Naive thymus-derived CD8-positive, alpha-beta T cell (primary cell): ENCODE measurements at regions not wholly inside any gene's neighbourhood (a gene's known extent, or its start where the extent isn't known, plus 50 kb on each side); places are given as distances from the start of the nearest gene placed in this dataset.
"Not testable (repeated sequence)": the region's sequence is repeated elsewhere in the genome, so short reads cannot be mapped to it uniquely, and the experiment has no call there.

Source experiments
- ATAC-seq, 2 donors: fragments of 150-1000 bp; cut with Tn5 transposase in 1 of 2; sonication (Bioruptor Pico), chemical (Tn5 transposase) in 1 of 2; 1 replicate in 1 of 2; 2 replicates in 1 of 2; pipeline ENCODE4 v1.10.0; 2021; ENCODE audit warnings: mild to moderate bottlenecking in 2 of 2, moderate library complexity in 2 of 2
- POLR2A ChIA-PET: fragments of 350-600 bp; sonication (Branson Sonifier 250); formaldehyde crosslinking; loops from one replicate; lab custom pipeline; 2021; ENCODE audit warnings: antibody characterized with exemption; lab: Charles Lee
- DNase-seq, 10 donors: peaks; one replicate each; pipeline versions ENCODE4 v3.0.0 to v3.0.0-alpha.2; 2020 to 2022
- H3K27ac Mint-ChIP-seq, 10 donors: one replicate each; pipeline ENCODE4 v1.8.0; 2020 to 2022; ENCODE audit warnings: mild to moderate bottlenecking in 10 of 10, mixed read lengths in 10 of 10, moderate library complexity in 4 of 10, inconsistent platforms in 1 of 10
- H3K27me3 Mint-ChIP-seq, 5 donors: one replicate each; pipeline ENCODE4 v1.8.0; 2021 to 2022; ENCODE audit warnings: mixed read lengths in 5 of 5
- H3K36me3 Mint-ChIP-seq, 3 donors: one replicate each; pipeline ENCODE4 v1.8.0; 2020 to 2022; ENCODE audit warnings: mixed read lengths in 3 of 3, mild to moderate bottlenecking in 2 of 3, inconsistent platforms in 1 of 3
- H3K4me1 Mint-ChIP-seq, 4 donors: one replicate each; pipeline ENCODE4 v1.8.0; 2021 to 2022; ENCODE audit warnings: mixed read lengths in 4 of 4
- H3K4me3 Mint-ChIP-seq, 10 donors: one replicate each; pipeline ENCODE4 v1.8.0; 2020 to 2022; ENCODE audit warnings: mild to moderate bottlenecking in 10 of 10, mixed read lengths in 10 of 10, moderate library complexity in 6 of 10, inconsistent platforms in 1 of 10
- H3K9me3 Mint-ChIP-seq, 9 donors: one replicate each; pipeline ENCODE4 v1.8.0; 2020 to 2022; ENCODE audit warnings: mixed read lengths in 9 of 9, mild to moderate bottlenecking in 3 of 9, inconsistent platforms in 1 of 9, moderate library complexity in 1 of 9

DNA sequence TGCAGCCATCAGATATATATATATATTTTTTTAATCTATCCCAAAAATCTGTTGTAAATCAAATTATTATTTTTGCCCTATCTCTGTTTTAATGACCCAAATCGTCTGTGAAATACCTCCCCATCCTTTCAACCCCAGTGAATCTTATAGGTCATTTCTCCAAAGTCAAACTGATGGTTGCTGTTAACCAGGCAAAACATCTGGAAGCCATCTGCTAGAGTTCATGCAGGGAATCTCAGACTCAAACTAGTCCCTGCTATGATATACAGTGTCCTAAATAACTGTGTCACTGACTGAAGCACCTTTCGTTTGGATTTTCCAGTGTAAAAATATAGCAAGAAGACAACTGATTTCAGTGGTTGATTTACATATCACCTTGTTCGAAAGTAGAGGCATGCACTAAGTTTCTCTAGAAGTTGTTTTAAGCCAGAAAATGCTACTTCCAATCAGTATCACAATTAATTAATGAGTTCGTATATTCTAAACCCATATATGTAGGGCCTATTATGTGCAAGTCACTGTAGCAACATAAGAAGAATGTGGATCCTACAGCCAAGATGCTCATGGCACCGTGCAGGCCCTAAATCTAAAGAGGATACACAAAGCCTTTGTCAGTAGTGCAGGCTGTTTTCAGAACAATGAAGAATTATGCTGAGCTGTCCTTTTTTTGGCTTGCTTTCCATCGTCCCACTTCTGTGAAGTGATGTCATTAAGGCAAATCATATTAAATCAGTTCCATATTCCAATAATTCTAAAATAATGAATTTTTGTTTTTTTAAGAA lies 566.0 kb downstream of the STK39 start:
- Mint-ChIP-seq H3K27ac (no peak overlapping the region), H3K36me3 (no peaks in the 10 kb centered on the region), H3K27me3 (peaks cover 0 to 12% (median 1%) of the 10 kb centered on the region in 5 donors), H3K4me3 (no peak overlapping the region), H3K4me1 (no peaks in the 10 kb centered on the region), H3K9me3 (peaks cover 0 to 3% (median 0%) of the 10 kb centered on the region in 9 donors)
- DNase-seq (no peak), ATAC-seq (no peak)
- POLR2A ChIA-PET: no interaction called here

- no peak for ATAC-seq
- POLR2A ChIA-PET: no interaction called here
- H3K4me3 Mint-ChIP-seq: no peak overlapping the region
- no peak for DNase-seq
- no peaks in the 10 kb centered on the region for H3K36me3 Mint-ChIP-seq
- no peak overlapping the region for H3K27ac Mint-ChIP-seq
- peaks cover 0 to 12% (median 0%) of the 10 kb centered on the region in 5 donors for H3K27me3 Mint-ChIP-seq
- no peaks in the 10 kb centered on the region for H3K4me1 Mint-ChIP-seq
- peaks cover 0 to 3% (median 0%) of the 10 kb centered on the region in 9 donors for H3K9me3 Mint-ChIP-seq
Observed at GRCh38 chr2:167678158-167678557, 569.2 kb downstream of the STK39 start.

- Mint-ChIP-seq H3K27me3 (no peaks in the 10 kb centered on the region), H3K4me1 (no peaks in the 10 kb centered on the region), H3K9me3 (peaks cover 1 to 19% (median 6%) of the 10 kb centered on the region in 9 donors), H3K4me3 (no peak overlapping the region), H3K27ac (no peak overlapping the region), H3K36me3 (peaks cover 0 to under 1% (median 0%) of the 10 kb centered on the region in 3 donors)
- POLR2A ChIA-PET: no interaction called here
- DNase-seq: no peak
- ATAC-seq: no peak
Observed at GRCh38 chr2:167675906-167676305, 571.5 kb downstream of the STK39 start.

GRCh38 chr2:167670588-167670987 lies 576.8 kb downstream of the STK39 start:
- H3K36me3 Mint-ChIP-seq: peaks cover 0 to 13% (median 2%) of the 10 kb centered on the region in 3 donors
- no peaks in the 10 kb centered on the region for H3K4me1 Mint-ChIP-seq
- H3K4me3 Mint-ChIP-seq: no peak overlapping the region
- peaks cover 0 to 4% (median 1%) of the 10 kb centered on the region in 5 donors for H3K27me3 Mint-ChIP-seq
- DNase-seq: no peak
- POLR2A ChIA-PET: no interaction called here
- H3K27ac Mint-ChIP-seq: no peak overlapping the region
- peaks cover 3 to 44% (median 23%) of the 10 kb centered on the region in 9 donors for H3K9me3 Mint-ChIP-seq
- ATAC-seq: no peak

DNA sequence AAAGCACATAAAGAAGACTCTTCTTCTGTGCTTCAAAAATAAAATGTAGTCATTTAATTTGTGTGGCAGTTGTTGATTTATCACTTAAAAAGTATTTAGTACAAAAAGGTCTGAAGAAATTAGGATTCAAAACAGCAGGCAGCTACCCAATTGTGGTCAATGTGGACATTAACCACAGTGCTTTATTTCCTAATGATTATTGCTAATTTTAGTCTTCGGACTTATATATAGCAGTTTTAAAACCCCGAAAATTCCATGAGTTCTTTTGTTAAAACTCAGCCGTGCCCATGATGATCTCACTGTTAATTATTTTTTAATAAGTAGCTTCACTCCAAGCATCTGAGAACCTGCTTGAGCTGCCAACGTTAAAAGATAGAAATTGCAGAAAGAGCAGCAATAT lies 594.3 kb downstream of the STK39 start:
- Mint-ChIP-seq H3K27ac (no peak overlapping the region), H3K27me3 (peaks cover 0 to 6% (median 0%) of the 10 kb centered on the region in 5 donors), H3K4me3 (no peak overlapping the region), H3K4me1 (no peaks in the 10 kb centered on the region), H3K9me3 (peaks cover 0 to 5% (median 0%) of the 10 kb centered on the region in 9 donors), H3K36me3 (no peaks in the 10 kb centered on the region)
- DNase-seq: no peak
- POLR2A ChIA-PET: no interaction called here
- no peak for ATAC-seq

DNA sequence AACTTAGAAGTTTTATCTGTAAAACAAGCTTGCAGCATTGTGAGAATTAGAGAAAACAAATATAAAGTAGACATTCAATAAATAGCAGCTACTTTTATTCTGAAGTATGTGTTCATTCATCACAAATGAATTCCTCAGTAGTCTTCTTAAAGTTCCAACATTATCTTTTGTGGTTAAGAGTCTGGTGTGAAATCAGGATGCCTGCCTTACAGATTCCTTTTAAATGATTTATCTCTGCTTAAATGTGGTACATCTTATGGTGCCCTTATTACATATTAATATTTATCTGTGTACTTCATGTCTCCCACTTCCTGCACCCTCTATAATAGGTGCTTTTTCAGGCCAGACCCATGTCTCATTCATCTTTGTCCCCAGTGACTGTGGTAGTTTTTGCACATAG lies 595.0 kb downstream of the STK39 start:
- Mint-ChIP-seq H3K4me3 (no peak overlapping the region), H3K9me3 (peaks cover 0 to 5% (median 0%) of the 10 kb centered on the region in 9 donors), H3K27me3 (peaks cover 0 to 6% (median 0%) of the 10 kb centered on the region in 5 donors), H3K36me3 (no peaks in the 10 kb centered on the region), H3K4me1 (no peaks in the 10 kb centered on the region), H3K27ac (no peak overlapping the region)
- ATAC-seq (no peak), DNase-seq (no peak)
- POLR2A ChIA-PET: no interaction called here

DNA sequence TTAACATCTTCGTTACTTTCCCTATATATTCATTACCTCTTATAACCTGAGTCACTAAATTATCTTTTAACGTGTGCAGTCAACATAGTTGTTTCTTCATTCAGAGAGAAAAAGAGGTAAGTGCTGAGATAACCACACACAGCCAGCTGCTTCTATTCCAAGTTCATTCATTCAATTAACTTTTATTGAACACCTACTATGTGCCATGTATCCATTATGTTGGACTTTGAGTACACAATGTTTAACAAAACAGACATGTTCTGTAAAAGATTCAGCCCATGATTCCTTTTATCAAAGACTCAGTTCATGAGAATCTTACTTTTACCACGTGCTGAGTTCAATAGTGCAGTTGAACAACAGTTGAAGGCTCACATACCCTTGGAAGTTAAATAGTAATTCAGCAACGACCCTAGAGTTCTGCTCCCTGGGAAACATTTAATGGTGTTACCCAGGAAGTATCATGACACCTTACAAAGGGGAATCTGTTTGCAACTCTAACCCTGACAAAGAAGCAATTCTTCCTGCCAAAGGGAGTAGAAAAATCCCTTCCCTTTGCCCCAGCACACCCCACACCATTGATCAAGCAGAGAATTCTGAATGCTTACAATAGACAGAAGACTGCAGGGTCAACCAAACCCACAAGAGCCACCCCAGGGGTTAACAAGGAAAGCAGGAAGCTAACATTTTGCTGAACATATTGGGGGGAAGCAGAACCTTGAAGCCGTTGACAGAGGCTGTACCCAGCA lies 595.8 kb downstream of the STK39 start:
- H3K27me3 Mint-ChIP-seq: peaks cover 0 to 6% (median 0%) of the 10 kb centered on the region in 5 donors

GRCh38 chr2:167646557-167646956 lies 600.8 kb downstream of the STK39 start:
- Mint-ChIP-seq H3K27ac (no peak overlapping the region), H3K27me3 (peaks cover 0 to 14% (median 0%) of the 10 kb centered on the region in 5 donors), H3K4me3 (no peak overlapping the region), H3K4me1 (no peaks in the 10 kb centered on the region), H3K36me3 (no peaks in the 10 kb centered on the region), H3K9me3 (peaks cover 0 to 7% (median 2%) of the 10 kb centered on the region in 9 donors)
- no peak for ATAC-seq
- POLR2A ChIA-PET: no interaction called here
- DNase-seq: no peak

More for the DNA sequence above, 595.8 kb downstream of the STK39 start:
- Mint-ChIP-seq H3K36me3 (no peaks in the 10 kb centered on the region), H3K9me3 (peaks cover 0 to 5% (median 0%) of the 10 kb centered on the region in 9 donors), H3K4me1 (no peaks in the 10 kb centered on the region), H3K4me3 (no peak overlapping the region), H3K27ac (no peak overlapping the region)
- POLR2A ChIA-PET: no interaction called here
- no peak for DNase-seq
- ATAC-seq: no peak

- no peak for ATAC-seq
- Mint-ChIP-seq H3K27me3 (peaks cover 0 to 7% (median 0%) of the 10 kb centered on the region in 5 donors), H3K27ac (no peak overlapping the region), H3K4me1 (no peaks in the 10 kb centered on the region), H3K36me3 (no peaks in the 10 kb centered on the region), H3K9me3 (peaks cover 0 to 12% (median under 1%) of the 10 kb centered on the region in 9 donors), H3K4me3 (no peak overlapping the region)
- DNase-seq: no peak
- POLR2A ChIA-PET: no interaction called here
Observed at GRCh38 chr2:167640096-167640495, 607.3 kb downstream of the STK39 start.

DNA sequence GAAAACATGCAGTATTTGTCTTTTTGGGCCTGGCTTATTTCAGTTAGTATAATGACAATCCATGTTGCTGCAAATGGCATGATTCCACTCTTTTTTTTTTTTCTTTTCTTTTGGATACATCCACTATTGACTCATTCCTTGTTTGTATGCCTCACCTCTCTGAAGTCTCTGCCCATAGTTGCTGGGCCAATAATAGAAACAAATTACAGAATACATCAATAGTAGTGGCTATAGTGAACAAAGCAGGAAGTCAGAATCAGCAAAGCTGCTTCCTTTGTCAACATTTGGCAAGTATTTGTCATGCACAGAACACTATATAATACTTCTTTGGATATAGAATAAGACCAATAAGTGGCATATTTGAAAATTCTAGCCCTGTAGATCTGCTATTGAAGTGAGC lies 609.7 kb downstream of the STK39 start:
- DNase-seq (no peak), ATAC-seq (no peak)
- Mint-ChIP-seq H3K36me3 (no peaks in the 10 kb centered on the region), H3K9me3 (peaks cover 0 to 25% (median 6%) of the 10 kb centered on the region in 9 donors), H3K27me3 (peaks cover 0 to 15% (median 3%) of the 10 kb centered on the region in 5 donors), H3K27ac (no peak overlapping the region), H3K4me1 (no peaks in the 10 kb centered on the region), H3K4me3 (no peak overlapping the region)
- POLR2A ChIA-PET: no interaction called here

GRCh38 chr2:167632271-167632670 lies 615.1 kb downstream of the STK39 start:
- H3K4me3 Mint-ChIP-seq, POLR2A ChIA-PET, ATAC-seq, H3K36me3 Mint-ChIP-seq, H3K4me1 Mint-ChIP-seq, H3K27ac Mint-ChIP-seq, DNase-seq: not testable (repeated sequence)
- Mint-ChIP-seq H3K9me3 (peaks cover 0 to 25% (median 6%) of the 10 kb centered on the region in 9 donors), H3K27me3 (peaks cover 0 to 11% (median 2%) of the 10 kb centered on the region in 5 donors)

DNA sequence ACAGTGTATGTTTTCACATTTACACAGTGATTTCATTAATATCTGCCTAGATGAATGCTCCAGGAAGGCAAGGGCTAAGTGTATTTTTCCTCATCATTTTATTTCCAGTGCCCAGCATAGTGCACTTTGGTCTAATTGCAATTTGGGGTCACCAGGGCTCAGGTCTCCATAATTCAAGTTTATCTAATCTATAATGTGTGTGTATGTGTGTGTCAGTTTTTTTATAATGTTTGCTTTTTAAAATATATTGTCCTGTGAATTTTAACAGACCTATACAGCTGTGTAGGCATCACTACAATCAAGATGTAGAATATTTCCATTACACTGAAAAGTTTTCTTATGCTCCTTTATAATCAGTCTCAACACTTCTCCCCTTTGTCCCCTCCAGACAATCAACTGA lies 620.4 kb downstream of the STK39 start:
- Mint-ChIP-seq H3K27me3 (peaks cover 0 to 2% (median 0%) of the 10 kb centered on the region in 5 donors), H3K36me3 (no peaks in the 10 kb centered on the region), H3K4me1 (no peaks in the 10 kb centered on the region), H3K4me3 (no peak overlapping the region), H3K9me3 (peaks cover 0 to 7% (median 3%) of the 10 kb centered on the region in 9 donors), H3K27ac (no peak overlapping the region)
- DNase-seq: no peak
- POLR2A ChIA-PET: no interaction called here
- ATAC-seq: no peak

DNA sequence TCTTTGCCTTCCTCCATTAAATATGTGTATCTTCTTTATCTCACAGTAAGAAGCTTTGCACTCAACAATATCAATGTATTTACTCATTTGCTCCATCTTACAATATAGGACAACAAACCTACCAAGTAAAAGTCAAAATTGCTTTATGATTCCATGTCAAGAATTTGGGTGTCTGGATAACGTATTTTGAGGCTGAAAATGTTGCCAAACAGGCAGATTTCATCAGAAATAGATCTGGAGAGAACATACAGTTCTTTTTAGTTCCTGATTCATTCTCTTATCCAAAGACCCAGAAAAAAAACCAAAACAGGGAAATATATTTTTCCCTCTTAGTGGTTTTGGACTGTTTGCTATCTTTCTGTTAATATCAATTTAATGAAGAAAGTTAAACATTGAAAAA lies 621.1 kb downstream of the STK39 start:
- Mint-ChIP-seq H3K9me3 (peaks cover 0 to 10% (median 4%) of the 10 kb centered on the region in 9 donors), H3K4me1 (no peaks in the 10 kb centered on the region), H3K36me3 (no peaks in the 10 kb centered on the region), H3K27ac (no peak overlapping the region), H3K4me3 (no peak overlapping the region), H3K27me3 (peaks cover 0 to 2% (median 0%) of the 10 kb centered on the region in 5 donors)
- POLR2A ChIA-PET: no interaction called here
- no peak for ATAC-seq
- no peak for DNase-seq
